GM21825 (cell line): ENCODE measurements at regions not wholly inside any gene's neighbourhood (a gene's known extent, or its start where the extent isn't known, plus 50 kb on each side); places are given as distances from the start of the nearest gene placed in this dataset.

ENCODE experiments used
- ATAC-seq: cut with Tn5 transposase; IDR thresholded peaks from one replicate; pipeline ENCODE4 v1.9.1; 2021; ENCODE audit warnings: mild to moderate bottlenecking, moderate library complexity; ENCODE audit not compliant: unreplicated experiment

DNA sequence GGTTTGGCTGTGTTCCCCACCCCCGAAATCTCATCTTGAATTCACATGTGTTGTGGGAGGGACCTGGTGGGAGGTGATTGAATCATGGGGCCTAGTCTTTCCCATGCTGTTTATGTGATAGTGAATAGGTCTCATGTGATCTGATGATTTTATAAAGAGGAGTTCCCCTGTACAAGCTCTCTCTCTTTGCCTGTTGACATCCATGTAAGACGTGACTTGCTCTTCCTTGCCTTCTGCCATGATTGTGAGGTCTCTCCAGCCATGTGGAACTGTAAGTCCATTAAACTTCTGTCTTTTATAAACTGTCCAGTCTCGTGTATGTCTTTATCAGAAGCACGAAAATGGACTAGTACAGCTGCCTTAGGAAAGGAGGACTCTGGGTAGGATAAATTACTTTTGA lies 976.7 kb downstream of the MCTP2 start:
- no peak for ATAC-seq

DNA sequence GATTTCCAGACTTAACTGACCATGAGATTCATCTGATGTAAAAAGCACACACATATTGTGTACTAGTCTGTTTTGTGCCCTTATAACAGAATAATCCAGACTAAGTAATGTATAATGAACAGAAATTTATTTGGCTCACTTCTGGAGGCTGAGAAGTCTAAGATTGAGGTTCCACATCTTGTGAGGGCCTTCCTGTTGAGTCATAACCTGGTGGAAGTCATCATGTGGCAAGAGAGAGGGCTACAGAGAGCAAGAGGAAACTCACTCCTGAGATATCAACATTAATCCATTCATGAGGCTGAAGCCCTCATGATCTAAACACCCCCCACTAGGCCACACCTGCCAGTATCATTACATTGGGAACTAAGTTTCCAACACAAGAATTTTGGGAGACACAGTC lies 977.6 kb downstream of the MCTP2 start:
- ATAC-seq, result no peak

DNA sequence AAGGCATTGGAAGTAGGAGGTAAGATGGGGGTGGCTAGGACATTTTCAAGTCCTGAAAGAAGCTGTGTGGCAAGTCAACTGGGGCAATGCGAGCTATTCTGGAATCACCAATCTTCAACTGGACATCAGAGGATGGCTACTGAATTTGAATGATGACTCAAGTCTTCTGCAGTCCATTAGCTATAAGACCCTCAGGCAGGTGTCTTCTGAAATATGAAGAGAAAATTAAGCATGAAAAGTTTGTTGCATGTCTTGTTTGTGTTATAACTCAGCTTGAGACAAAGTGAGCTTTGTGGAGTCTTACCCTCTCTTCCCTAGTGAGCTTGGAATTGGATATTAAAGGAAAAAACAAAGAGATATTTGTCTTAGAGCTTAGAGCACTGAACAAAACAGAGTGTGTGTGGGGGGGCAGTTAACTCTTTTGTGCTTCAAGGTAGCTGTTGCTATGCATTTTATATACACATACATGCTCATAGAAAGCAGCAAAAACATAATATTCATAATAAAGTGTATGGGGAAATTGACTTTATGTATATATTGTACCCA lies 979.1 kb downstream of the MCTP2 start:
- no peak for ATAC-seq

DNA sequence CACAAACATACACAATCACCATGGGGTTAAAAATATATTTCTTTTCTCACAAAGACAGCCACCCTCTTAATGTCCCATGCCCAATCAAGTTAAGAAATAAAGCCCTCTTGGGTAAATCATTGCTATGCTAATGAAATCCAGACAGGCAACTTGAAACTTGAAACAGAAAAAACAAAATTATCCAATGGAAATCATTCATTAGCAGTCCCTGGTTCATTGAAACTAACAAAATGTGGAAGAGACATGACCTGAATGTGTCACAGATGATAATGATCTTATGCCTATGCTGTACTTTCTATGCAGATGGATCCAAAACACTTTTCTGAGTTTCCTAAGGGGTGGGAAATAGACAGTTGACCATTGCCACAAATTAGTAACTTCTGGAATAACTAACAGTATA lies 983.7 kb downstream of the MCTP2 start:
- ATAC-seq, result no peak

DNA sequence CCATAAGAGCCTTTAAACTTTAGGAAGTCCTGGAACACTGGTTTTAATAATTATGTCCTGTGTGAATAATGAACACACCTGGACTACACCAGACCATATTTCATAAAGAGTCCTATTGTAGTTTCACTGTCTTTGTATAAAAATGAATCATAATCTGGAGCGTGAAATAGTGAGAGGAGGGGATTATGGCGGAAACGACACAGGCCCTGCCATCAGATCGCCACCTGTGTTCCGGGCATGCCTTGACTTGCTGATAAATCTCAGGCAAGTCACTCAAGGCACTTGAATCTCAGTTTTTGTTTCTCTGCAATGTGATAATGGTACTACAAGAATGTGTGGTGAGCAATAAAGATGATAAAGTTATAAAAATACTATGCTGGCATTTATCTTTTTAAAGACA lies 995.5 kb downstream of the MCTP2 start:
- ATAC-seq, result no peak

DNA sequence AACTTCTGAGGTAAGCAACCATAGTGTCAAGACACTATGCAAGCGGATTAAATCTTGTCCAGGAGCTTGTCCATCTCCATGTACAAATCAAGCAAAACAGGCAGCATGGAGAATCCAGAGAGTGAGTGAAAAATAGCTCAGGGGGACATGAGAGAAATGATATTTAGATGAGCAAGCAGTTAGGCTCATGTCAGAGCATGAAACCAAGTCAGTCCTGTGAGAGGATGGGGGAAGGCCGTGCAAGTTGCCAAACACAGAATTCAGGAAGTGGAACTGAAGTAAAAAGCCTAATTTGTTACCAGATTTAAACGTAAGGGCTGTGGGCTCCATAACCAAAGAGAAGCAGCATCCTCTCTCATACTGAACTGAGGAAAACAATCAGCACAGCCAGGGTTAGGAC lies 995.9 kb downstream of the MCTP2 start:
- ATAC-seq, result no peak

DNA sequence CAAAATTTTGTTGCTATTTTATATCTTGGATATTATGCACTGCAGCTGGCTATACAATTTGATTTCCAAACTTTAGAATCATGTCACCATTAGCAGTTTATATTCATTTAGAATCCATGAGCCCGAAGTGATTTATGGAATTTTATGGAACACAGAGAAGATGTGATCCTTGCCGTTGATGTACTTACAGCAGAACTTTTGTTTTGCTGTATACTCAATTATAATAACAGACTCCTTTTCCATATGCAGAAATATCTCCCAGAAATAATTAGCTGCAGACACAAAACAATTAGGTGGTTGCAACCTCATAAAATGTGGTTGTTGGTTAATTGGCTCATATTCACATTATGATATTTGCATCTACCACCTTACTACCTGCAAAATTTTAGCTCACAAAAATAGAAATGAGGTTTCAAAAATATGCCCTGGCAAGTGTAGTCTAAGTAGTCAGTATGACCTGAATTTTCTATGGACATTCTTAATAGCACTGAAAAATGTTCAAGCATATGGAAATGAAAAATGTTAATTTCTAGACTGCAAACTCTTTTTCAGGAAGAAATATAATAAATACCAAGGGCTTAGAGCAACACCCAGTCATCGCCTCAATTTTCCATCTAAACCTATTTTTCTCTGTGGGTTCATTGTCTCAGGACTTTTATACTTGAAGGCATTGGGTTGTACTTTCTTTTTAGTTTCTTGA lies 997.6 kb downstream of the MCTP2 start:
- no peak for ATAC-seq

DNA sequence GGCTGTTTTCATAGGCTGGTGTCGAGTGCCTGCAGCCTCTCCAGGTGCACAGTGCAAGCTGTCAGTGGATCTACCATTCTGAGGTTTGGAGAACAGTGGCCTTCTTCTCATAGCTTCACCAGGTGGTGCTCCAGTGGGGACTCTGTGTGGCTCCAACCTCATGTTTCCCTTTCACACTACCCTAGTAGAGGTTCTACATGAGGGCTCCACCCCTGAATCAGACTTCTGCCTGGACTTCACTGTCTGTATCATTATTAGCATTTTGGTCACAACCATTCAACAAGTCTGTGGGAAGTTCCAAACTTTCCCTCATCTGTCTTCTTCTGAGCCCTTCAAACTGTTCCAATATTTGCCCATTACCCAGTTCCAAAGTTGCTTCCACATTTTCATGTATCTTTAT lies 1003.7 kb downstream of the MCTP2 start:
- no peak for ATAC-seq

DNA sequence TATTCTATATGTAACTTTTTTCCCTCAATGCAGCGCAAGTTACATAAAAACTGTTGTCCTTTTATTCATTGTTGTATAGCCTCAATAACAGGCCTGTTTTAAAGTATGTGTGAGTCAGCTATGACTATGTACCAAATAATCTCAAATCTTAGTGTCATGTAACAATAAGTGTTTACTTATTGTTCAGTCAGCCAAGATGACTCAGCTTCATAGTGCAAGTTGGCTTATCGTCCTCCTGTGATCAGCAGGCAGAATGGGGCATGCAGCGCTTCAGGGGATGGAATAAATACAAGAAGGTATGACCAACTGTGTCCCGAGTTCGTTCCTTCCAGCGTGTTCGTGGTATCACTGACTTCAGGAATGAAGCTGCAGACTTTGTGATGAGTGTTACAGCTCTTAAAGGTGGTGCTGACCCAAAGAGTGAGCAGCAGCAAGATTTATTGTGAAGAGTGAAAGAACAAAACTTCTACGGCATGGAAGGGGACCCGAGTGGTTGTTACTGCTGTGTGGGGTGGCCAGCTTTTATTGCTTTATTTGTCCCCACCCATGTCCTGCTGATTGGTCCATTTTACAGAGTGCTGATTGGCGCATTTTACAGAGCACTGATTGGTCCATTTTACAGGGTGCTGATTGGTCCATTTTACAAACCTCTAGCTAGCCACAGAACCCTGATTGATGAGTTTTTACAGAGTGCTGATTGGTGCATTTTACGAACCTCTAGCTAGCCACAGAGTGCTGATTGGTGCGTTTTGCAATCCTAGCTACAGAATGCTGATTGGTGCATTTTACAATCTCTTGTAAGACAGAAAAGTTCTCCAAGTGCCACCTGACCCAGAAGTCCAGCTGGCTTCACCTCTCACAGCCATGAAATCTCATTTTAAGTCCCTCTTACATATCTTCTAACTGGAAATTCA lies 1016.0 kb downstream of the MCTP2 start:
- ATAC-seq, result no peak

DNA sequence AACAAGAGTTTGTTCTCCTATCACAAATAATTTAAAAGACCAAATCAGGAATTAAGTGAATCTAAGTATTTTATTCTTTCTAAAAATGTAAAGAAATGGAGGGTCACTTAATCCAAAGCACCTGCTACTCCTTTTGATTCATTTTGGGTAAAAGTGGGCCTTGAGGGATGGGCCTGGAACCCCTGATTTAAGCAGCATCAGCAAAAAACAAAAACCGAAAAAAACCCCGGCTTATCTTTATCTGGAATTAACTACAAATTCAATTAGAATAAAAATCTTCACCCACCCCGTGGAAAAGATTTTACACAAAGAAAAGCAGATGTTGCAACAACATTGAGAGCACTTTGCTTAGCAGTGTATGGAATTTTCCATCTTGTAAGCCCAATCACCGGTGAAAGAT lies 1018.2 kb downstream of the MCTP2 start:
- ATAC-seq, result no peak

DNA sequence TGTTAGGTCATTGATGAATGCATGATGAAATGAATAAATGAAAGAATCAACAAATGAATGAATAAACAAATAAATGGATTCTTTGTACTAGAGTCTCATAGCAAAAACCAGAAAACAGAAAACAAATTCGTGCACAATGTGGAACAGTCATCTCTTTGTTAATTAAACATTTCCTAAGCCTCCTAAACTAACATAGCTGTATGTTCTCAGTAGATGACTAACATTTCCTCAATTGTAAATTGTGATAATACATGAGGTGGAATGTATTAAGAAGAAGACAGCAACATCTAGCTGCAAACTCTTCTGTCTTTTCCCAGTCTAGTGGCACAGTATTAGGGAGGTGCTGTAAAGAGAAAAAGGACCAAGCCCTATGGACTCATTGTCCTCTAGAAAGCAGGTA lies 1021.0 kb downstream of the MCTP2 start:
- ATAC-seq, result no peak

DNA sequence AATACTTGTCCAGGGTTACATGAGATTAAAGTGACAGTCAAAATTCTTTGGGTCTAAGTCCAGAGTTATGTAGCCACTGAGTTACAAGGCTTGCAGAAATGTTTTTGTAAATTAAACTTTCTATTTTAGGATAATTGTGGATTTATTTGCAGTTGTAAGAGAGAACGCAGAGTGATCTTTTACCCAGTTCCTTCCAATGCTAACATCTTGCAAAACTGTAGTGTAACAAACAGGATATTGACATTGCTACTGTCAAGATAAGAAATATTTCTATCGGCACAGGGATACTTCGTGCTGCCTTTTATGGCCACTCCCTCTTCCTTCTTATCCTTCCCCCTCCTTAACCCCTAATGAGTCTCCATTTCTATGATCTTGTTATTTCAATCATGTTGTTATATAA lies 1022.9 kb downstream of the MCTP2 start:
- no peak for ATAC-seq

DNA sequence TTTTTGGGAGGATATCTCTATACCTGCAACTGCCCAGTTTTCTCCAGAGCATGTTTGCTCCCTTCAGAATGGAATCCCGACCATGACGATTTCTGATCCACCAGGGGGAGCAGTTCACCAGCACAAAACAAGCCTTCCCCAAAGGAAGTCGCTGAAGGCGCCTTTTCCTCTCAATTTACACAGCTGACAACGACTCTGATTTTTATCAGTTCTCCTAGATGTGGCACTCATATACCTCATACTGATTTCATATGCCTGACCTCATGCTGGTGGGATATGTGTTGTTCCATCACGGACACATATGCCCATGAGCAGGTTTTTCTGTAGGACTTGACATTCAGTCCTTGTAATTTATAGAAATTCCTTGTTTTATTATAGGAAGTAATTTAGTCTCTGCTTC lies 1028.2 kb downstream of the MCTP2 start:
- ATAC-seq, result peak; percentile 74

DNA sequence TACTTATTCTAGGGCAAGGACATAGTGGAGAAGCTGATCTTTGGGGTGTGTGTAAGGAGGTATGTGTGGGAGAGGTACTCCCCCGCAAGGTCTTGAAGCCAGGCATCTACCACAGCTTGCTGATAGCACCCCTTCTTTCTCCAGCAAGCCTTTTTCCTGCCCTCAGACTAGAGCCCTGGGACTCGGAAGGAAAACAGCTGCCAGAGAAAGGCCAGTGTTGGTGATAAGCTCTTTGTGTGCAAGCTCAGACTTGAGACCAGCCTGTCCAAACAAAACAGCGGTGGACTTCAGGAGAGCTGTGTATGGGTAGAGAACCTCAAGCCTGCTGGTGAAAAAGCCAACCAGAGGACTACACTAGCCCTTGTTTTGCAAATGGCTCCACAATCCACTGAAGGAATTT lies 1028.6 kb downstream of the MCTP2 start:
- ATAC-seq, result no peak

DNA sequence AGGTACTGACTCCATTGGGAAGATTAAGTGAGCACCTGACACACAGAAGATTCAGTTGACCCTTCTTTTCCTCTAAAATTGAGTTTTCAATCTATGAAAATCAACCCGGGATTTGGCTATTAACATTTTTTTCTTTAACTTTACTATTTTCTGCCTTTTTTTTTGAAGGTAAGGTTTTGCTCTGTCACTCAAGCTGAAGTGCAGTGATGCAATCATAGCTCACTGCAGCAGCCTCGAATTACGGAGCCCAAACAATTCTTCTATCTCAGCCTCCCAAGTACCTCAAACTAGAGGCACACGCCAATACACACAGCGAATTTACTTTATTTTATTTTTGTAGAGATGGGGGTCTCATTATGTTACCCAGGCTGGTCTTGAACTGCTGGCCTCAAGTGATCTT lies 1029.5 kb downstream of the MCTP2 start:
- ATAC-seq, result no peak

DNA sequence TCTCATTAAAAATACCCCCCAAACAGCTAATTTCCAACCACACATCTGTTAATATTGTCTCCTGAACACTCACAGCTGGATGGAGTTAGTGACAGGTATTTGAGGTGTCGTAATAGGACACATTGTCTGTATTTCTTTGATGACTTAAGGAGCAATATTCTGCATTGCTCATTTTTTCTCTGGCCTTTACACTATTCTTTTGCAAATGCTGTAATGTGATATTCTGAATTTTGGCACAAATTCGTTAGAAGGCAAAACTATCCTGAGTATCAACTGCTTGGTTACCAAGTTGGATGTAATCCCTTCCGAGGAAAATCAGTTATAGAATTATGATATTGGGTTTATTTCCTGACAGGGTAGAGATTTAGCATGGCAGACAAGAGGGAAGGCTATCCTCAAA lies 1030.2 kb downstream of the MCTP2 start:
- no peak for ATAC-seq

DNA sequence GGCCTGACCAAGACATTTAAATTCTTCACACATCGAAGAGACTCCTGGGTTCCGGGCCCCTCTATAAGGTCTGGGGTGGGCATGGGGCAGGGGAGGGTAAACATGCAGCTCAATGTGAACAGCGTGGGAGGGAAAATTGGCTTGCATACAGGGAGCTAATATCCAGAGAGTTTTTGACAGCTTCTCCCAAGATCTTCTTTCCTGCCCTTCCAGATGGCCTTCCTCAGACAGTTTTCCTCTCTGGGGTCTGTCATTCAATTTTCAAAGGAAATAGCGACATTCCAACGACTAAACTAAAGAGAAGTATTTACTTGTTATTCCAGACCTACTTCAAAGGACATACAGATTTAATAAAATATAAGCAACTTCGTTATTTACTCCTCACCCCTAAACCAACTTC lies 1030.6 kb downstream of the MCTP2 start:
- no peak for ATAC-seq

DNA sequence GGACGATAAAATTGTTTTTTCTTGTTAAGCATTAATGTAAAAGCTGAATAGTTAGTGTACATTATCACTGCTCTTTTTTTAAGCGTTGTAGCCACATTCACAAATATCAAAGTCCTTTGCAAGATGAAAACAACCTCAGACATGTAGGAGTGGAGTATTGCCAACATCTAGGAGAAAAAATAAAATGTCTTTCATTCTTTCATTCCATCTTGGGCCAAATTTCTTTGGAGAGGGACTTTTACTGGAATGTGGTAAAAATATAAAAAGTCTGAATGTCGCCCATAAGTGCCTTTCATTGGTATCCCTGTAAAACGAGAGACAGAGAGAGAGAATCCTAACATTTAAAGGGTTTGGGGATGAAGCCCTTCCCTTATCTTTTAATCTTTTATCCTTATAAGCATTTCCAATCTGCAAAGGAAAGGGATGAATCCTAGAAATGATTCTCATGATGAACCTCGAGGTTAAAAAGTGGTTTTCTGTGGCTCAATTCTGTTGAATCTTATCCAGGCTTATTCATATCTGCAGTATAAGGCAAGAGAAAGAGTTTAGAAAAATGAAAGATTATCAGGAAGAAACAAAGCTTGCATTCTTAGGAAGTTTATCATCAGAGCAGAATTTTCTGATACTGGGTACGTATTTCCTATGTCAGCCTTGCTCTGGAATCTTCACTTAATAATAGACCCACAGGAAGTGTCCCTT lies 1031.7 kb downstream of the MCTP2 start:
- no peak for ATAC-seq

DNA sequence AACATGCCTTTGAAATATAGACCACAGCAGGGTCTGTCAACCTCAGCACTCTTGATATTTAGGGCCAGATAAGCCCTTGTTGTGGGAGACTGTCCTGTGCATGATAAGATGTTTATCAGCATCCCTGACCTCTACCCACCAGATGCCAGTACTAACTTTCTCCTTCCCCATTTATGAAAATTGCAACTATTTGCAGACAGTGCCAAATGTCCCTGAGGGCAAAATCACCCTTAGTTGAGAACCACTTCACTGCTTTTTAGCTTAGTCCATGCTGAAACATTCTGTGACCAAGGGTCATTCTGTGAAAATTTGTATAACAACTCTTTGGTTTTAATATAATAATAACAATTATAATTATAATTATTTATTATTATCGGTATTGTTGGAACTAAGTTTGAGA lies 1032.4 kb downstream of the MCTP2 start:
- no peak for ATAC-seq

DNA sequence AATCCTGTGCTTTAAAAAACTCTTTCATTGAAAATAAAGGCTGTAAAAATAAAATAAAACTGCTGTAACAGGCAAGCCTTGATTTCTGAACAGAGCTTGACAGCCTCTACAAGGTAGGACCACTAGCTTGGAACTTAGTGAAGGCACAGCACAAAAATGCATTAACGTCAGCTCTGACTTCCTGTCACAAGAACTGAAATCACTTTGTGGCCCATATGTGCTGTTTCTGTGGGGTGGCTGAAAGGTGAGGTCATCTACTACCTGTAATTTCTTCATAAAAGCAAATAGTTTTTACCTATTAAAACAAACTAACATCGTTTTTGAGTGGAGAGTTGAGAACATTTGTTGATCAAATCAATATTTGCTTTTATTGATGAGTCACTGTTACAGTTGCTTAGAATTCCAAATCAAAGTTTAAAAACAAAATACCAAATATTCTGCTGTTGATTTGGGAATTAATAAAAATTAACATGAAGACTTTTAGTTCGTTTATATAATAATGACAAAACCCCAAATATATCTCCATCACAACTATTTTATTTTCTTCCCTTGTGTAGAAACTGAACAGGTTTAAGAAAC lies 1034.1 kb downstream of the MCTP2 start:
- ATAC-seq, result no peak

DNA sequence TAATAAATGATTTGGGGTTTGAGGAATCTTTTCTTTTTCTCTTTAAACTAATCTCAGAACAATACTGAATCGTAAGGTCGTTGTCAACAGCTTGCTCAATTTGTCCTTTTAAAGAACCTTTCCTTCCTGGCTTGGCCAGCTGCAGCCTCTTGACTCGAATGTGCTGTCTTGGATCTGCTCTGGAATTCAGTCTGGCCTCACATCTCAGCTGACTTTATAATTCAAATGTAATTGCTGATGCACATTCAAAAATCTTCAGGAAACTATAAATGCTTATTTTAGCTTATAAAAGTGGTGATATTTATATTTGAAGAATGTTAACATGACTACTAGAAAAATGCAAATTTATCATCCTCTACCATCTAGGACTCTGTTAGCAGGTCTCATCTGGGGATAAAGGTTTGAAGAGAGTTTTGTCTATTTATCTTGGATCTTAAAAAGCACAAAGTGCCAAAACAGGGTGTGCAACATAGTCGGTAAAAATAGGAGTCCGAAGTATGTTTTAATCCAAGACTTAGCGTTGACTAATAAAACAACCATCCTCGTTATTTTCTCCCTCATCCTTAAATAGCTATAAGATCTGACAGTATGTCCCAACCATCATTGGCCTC lies 1035.2 kb downstream of the MCTP2 start:
- ATAC-seq, result no peak
